ENCODE measurements at regions not wholly inside any gene's neighbourhood (a gene's known extent, or its start where the extent isn't known, plus 50 kb on each side); places are given as distances from the start of the nearest gene placed in this dataset.

GRCh38 chr5:8332666-8333445 lies 463.9 kb downstream of the MTRR start:
- no peak for TF ChIP-seq CTCF (IDR thresholded peaks at IDR 0.05)
- no peak for TF ChIP-seq POLR2A (IDR thresholded peaks at IDR 0.05)
